Panc1 (cell line): ENCODE measurements at regions not wholly inside any gene's neighbourhood (a gene's known extent, or its start where the extent isn't known, plus 50 kb on each side); places are given as distances from the start of the nearest gene placed in this dataset.

Source experiments
- ATAC-seq: fragments of 200-7000 bp; cut with Tn5 transposase; 2 replicates; pipeline ENCODE4 v1.9.1; 2020; ENCODE audit warnings: mild to moderate bottlenecking, moderate library complexity
- BruUV-seq: library from RNA; stranded (reverse); fragments of 400-500 nt; replicated peaks from 2 replicates; lab custom pipeline; 2021; lab: Mats Ljungman, UMichigan
- CTCF ChIA-PET: fragments of 300-600 bp; sonication (Branson Sonifier 250); formaldehyde crosslinking; loops from one replicate; lab custom pipeline; 2022; ENCODE audit warnings: antibody characterized with exemption; lab: Charles Lee
- POLR2A ChIA-PET: fragments of 300-600 bp; sonication (Branson Sonifier 250); formaldehyde crosslinking; loops from one replicate; lab custom pipeline; 2022; ENCODE audit warnings: antibody characterized with exemption; lab: Charles Lee
- DNase-seq: peaks from one replicate; pipeline ENCODE4 v3.0.0-alpha.2; 2010; ENCODE audit warnings: low read depth, low spot score
- H3K27ac ChIP-seq: 2 replicates; pipeline ENCODE4 v1.5.1; 2011; ENCODE audit warnings: mild to moderate bottlenecking, low read length, inconsistent platforms
- H3K27me3 ChIP-seq: fragments of 200-500 bp; sonication (Bioruptor generic); 2 replicates; pipeline ENCODE4 v1.6.0; 2014; ENCODE audit warnings: low read length, inconsistent platforms; ENCODE audit not compliant: control insufficient read depth, insufficient read depth
- H3K36me3 ChIP-seq: fragments of 200-500 bp; sonication (Bioruptor generic); 2 replicates; pipeline ENCODE4 v1.5.1; 2014; ENCODE audit warnings: inconsistent platforms, mild to moderate bottlenecking, low read length, moderate library complexity; ENCODE audit not compliant: control insufficient read depth, insufficient read depth
- H3K4me1 ChIP-seq: 2 replicates; pipeline ENCODE4 v1.5.1; 2011; ENCODE audit warnings: inconsistent platforms, mild to moderate bottlenecking, low read length, moderate library complexity; ENCODE audit not compliant: control insufficient read depth, insufficient read depth
- H3K4me3 ChIP-seq, 2 experiments: 2 replicates each; pipeline ENCODE4 v1.5.1; 2011 to 2012; ENCODE audit warnings: low read depth in 2 of 2, low read length in 2 of 2, mild to moderate bottlenecking in 2 of 2, inconsistent platforms in 1 of 2, moderate library complexity in 1 of 2
- H3K9me3 ChIP-seq: fragments of 200-500 bp; sonication (Bioruptor generic); 2 replicates; pipeline ENCODE4 v1.5.1; 2014; ENCODE audit warnings: low read depth, mild to moderate bottlenecking, inconsistent platforms, low read length, moderate library complexity; ENCODE audit not compliant: control insufficient read depth, insufficient read depth
- POLR2AphosphoS5 ChIP-seq: IDR thresholded peaks from 2 replicates; pipeline ENCODE4 v1.6.1; 2012; ENCODE audit warnings: mild to moderate bottlenecking, low read depth, low read length, moderate library complexity
- REST ChIP-seq, 2 experiments: IDR thresholded peaks; 2 replicates each; pipeline ENCODE4 v1.6.1; 2011 to 2012; ENCODE audit warnings: low read depth in 2 of 2, control low read depth in 1 of 2, low read length in 1 of 2, mild to moderate bottlenecking in 1 of 2, moderate library complexity in 1 of 2; ENCODE audit not compliant: insufficient read depth in 1 of 2
- SIN3A ChIP-seq: IDR thresholded peaks from 2 replicates; pipeline ENCODE4 v1.6.1; 2012; ENCODE audit warnings: low read depth, mild to moderate bottlenecking, low read length, moderate library complexity, borderline replicate concordance; ENCODE audit not compliant: insufficient read depth
- TCF7L2 ChIP-seq: IDR thresholded peaks from 2 replicates; pipeline ENCODE4 v1.6.1; 2011; ENCODE audit warnings: mild to moderate bottlenecking, low read depth, low read length, inconsistent platforms
- in situ Hi-C: cut with HindIII; loops from 2 replicates; pipeline ENCODE4 v1.10.0; 2016; ENCODE audit warnings: low sequenced_read_pairs, low pct_unique_long_range_greater_than_20kb
- intact Hi-C: fragments of 100-400 bp; cut with micrococcal nuclease; formaldehyde crosslinking; loops from one replicate; pipeline ENCODE4 v1.10.0; 2022; ENCODE audit not compliant: unreplicated experiment
- TF ChIP-seq, protein P1 (sequence below): fragments of 450-650 bp; IDR thresholded peaks from 2 replicates; pipeline ENCODE4 v1.5.1; 2017; ENCODE audit warnings: mild to moderate bottlenecking

GRCh38 chr3:3519266-3519665 is 280.0 kb upstream of the LRRN1 start:
- TF ChIP-seq SIN3A = no peak
- TF ChIP-seq, protein P1, sequence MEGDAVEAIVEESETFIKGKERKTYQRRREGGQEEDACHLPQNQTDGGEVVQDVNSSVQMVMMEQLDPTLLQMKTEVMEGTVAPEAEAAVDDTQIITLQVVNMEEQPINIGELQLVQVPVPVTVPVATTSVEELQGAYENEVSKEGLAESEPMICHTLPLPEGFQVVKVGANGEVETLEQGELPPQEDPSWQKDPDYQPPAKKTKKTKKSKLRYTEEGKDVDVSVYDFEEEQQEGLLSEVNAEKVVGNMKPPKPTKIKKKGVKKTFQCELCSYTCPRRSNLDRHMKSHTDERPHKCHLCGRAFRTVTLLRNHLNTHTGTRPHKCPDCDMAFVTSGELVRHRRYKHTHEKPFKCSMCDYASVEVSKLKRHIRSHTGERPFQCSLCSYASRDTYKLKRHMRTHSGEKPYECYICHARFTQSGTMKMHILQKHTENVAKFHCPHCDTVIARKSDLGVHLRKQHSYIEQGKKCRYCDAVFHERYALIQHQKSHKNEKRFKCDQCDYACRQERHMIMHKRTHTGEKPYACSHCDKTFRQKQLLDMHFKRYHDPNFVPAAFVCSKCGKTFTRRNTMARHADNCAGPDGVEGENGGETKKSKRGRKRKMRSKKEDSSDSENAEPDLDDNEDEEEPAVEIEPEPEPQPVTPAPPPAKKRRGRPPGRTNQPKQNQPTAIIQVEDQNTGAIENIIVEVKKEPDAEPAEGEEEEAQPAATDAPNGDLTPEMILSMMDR = no peak
- TF ChIP-seq REST (IDR thresholded peaks at IDR 0.05; ENCODE audit: insufficient read depth in 1 of 2, low read depth in 2 of 2, low read length in 1 of 2) = no peak
- no peak for TF ChIP-seq POLR2AphosphoS5
- TF ChIP-seq TCF7L2 = no peak
- ATAC-seq (no peak), DNase-seq (no peak)
- no peaks in the 10 kb centered on the region for H3K9me3 ChIP-seq
- ChIA-PET CTCF (no interaction called here), POLR2A (no interaction called here)
- in situ Hi-C loops (no loop called here), intact Hi-C loops (no loop called here)
- H3K36me3 ChIP-seq = no peaks in the 10 kb centered on the region
- no TSS peak for BruUV-seq
- H3K27ac ChIP-seq = no peak overlapping the region
- H3K4me1 ChIP-seq = no peaks in the 10 kb centered on the region
- H3K27me3 ChIP-seq = no peaks in the 10 kb centered on the region
- H3K4me3 ChIP-seq = no peak overlapping the region

GRCh38 chr3:3516996-3517395 is 282.2 kb upstream of the LRRN1 start:
- BruUV-seq = no TSS peak
- Histone ChIP-seq H3K36me3 (no peaks in the 10 kb centered on the region), H3K27me3 (no peaks in the 10 kb centered on the region), H3K9me3 (no peaks in the 10 kb centered on the region), H3K4me1 (no peaks in the 10 kb centered on the region), H3K27ac (no peak overlapping the region), H3K4me3 (no peak overlapping the region)
- DNase-seq = no peak
- in situ Hi-C loops (no loop called here), intact Hi-C loops (no loop called here)
- no peak for ATAC-seq
- CTCF ChIA-PET = no interaction called here
- TF ChIP-seq POLR2AphosphoS5 (no peak), SIN3A (no peak), TCF7L2 (no peak), REST (IDR thresholded peaks at IDR 0.05; ENCODE audit: insufficient read depth in 1 of 2, low read depth in 2 of 2, low read length in 1 of 2) (no peak)
- TF ChIP-seq, protein P1 = no peak
- POLR2A ChIA-PET = no interaction called here
